Gastroesophageal sphincter (tissue), 4 donors: ENCODE measurements at regions not wholly inside any gene's neighbourhood (a gene's known extent, or its start where the extent isn't known, plus 50 kb on each side); places are given as distances from the start of the nearest gene placed in this dataset.
A peak's percentile ranks its signal among the peaks of the same experiment; 100 is the strongest.

Experiments used
- ATAC-seq: fragments of 150-250 bp; one replicate; pipeline ENCODE4 v1.9.1; 2016; ENCODE audit warnings: mild to moderate bottlenecking, moderate library complexity
- H3K27ac ChIP-seq, 4 donors: fragments of 200-600 bp; sonication (generic) in 3 of 4; 1 replicate in 3 of 4; 2 replicates in 1 of 4; pipeline ENCODE4 v1.5.1; 2016 to 2019
- H3K27me3 ChIP-seq: fragments of 200-600 bp; sonication (generic); one replicate; pipeline ENCODE4 v1.5.1; 2019
- H3K36me3 ChIP-seq, 2 donors: fragments of 200-600 bp; sonication (generic); one replicate each; pipeline ENCODE4 v1.5.1; 2019; ENCODE audit warnings: control low read depth in 1 of 2
- H3K4me1 ChIP-seq, 3 donors: fragments of 200-600 bp; sonication (generic); 1 replicate in 2 of 3; 2 replicates in 1 of 3; pipeline ENCODE4 v1.5.1; 2016 to 2019; ENCODE audit warnings: control low read depth in 2 of 3
- H3K4me3 ChIP-seq, 2 donors: fragments of 200-600 bp; sonication (generic); one replicate each; pipeline ENCODE4 v1.5.1; 2019; ENCODE audit warnings: mild to moderate bottlenecking in 1 of 2, moderate library complexity in 1 of 2
- H3K9me3 ChIP-seq, 3 donors: fragments of 200-600 bp; sonication (generic); one replicate each; pipeline ENCODE4 v1.5.1; 2017 to 2019; ENCODE audit warnings: control low read depth in 2 of 3
- CTCF ChIP-seq, 4 experiments: fragments of 200-600 bp in 2 of 4; fragments of 450-650 bp in 2 of 4; sonication (generic) in 1 of 4; IDR thresholded peaks; one replicate each; pipeline ENCODE4 v1.5.1; 2017 to 2019; ENCODE audit warnings: antibody characterized with exemption in 4 of 4, mild to moderate bottlenecking in 2 of 4, moderate library complexity in 2 of 4
- EP300 ChIP-seq: sonication (generic); formaldehyde crosslinking; IDR thresholded peaks from one replicate; pipeline ENCODE4 v1.6.1; 2017; ENCODE audit warnings: antibody characterized with exemption, mild to moderate bottlenecking
- POLR2A ChIP-seq, 2 donors: fragments of 450-650 bp; IDR thresholded peaks; one replicate each; pipeline ENCODE4 v1.6.1; 2017; ENCODE audit warnings: antibody characterized with exemption in 2 of 2, mild to moderate bottlenecking in 2 of 2, moderate library complexity in 1 of 2
- POLR2AphosphoS5 ChIP-seq: sonication (generic); formaldehyde crosslinking; IDR thresholded peaks from one replicate; pipeline ENCODE4 v1.6.1; 2017; ENCODE audit warnings: antibody characterized with exemption
- WGBS, 2 donors: methylation state at CpG; one replicate each; pipeline ENCODE4 v1.1.5; 2018; ENCODE audit warnings: low coverage in 1 of 2; 5-methylcytosine and 5-hydroxymethylcytosine counted together

GRCh38 chr6:67766057-67766456 lies 869.0 kb upstream of the ADGRB3 start:
- WGBS, 2 donors, result 7 to 15% methylated on average over 1 of the region's 1 CpG
- Histone ChIP-seq H3K4me1 (no peaks in the 10 kb centered on the region), H3K27ac (no peak overlapping the region), H3K36me3 (no peaks in the 10 kb centered on the region), H3K9me3 (no peaks in the 10 kb centered on the region), H3K4me3 (no peak overlapping the region), H3K27me3 (no peaks in the 10 kb centered on the region)
- ATAC-seq, result no peak
- TF ChIP-seq POLR2A (IDR thresholded peaks at IDR 0.05), result no peak
- no peak for TF ChIP-seq CTCF (IDR thresholded peaks at IDR 0.05)

- TF ChIP-seq POLR2A (IDR thresholded peaks at IDR 0.05) (no peak), EP300 (no peak), POLR2AphosphoS5 (no peak), CTCF (IDR thresholded peaks at IDR 0.05) (no peak)
- Histone ChIP-seq H3K4me1 (no peaks in the 10 kb centered on the region), H3K27me3 (no peaks in the 10 kb centered on the region), H3K27ac (no peak overlapping the region), H3K36me3 (no peaks in the 10 kb centered on the region), H3K4me3 (no peak overlapping the region), H3K9me3 (peaks cover 0 to 22% (median 0%) of the 10 kb centered on the region in 3 donors)
- ATAC-seq, result no peak
- 63 to 79% methylated on average over 1 of the region's 1 CpG for WGBS, 2 donors
Observed at GRCh38 chr6:67759001-67759400, 876.1 kb upstream of the ADGRB3 start.

- H3K27me3 ChIP-seq, result no peaks in the 10 kb centered on the region
- no peak for TF ChIP-seq POLR2AphosphoS5
- no peak for TF ChIP-seq POLR2A (IDR thresholded peaks at IDR 0.05)
- TF ChIP-seq EP300, result no peak
- TF ChIP-seq CTCF (IDR thresholded peaks at IDR 0.05), result no peak
Observed at GRCh38 chr6:67757465-67758033, 877.5 kb upstream of the ADGRB3 start.

GRCh38 chr6:67748521-67748920 lies 886.6 kb upstream of the ADGRB3 start:
- TF ChIP-seq POLR2AphosphoS5 (no peak), CTCF (IDR thresholded peaks at IDR 0.05) (no peak), POLR2A (IDR thresholded peaks at IDR 0.05) (no peak), EP300 (no peak)
- 92 to 100% methylated on average over 1 of the region's 1 CpG for WGBS, 2 donors
- Histone ChIP-seq H3K27me3 (no peaks in the 10 kb centered on the region), H3K4me1 (no peaks in the 10 kb centered on the region), H3K27ac (no peak overlapping the region), H3K9me3 (no peaks in the 10 kb centered on the region), H3K36me3 (no peaks in the 10 kb centered on the region), H3K4me3 (no peak overlapping the region)
- no peak for ATAC-seq

More at GRCh38 chr6:67757465-67758033, 877.5 kb upstream of the ADGRB3 start:
- Histone ChIP-seq H3K27ac (no peak overlapping the region), H3K36me3 (no peaks in the 10 kb centered on the region), H3K9me3 (peaks cover 0 to 22% (median 0%) of the 10 kb centered on the region in 3 donors), H3K4me1 (no peaks in the 10 kb centered on the region), H3K4me3 (no peak overlapping the region)
- ATAC-seq, result peak; percentile 6
- 60% methylated on average over 1 of the region's 3 CpGs; no CpG with 5 or more reads in 1 of the 2 donors for WGBS, 2 donors

GRCh38 chr6:67736816-67737215 lies 898.3 kb upstream of the ADGRB3 start:
- no peaks in the 10 kb centered on the region for H3K9me3 ChIP-seq
- H3K36me3 ChIP-seq, result no peaks in the 10 kb centered on the region
- no peaks in the 10 kb centered on the region for H3K27me3 ChIP-seq
- TF ChIP-seq EP300, result no peak
- no peak for TF ChIP-seq POLR2AphosphoS5
- TF ChIP-seq POLR2A (IDR thresholded peaks at IDR 0.05), result no peak
- TF ChIP-seq CTCF (IDR thresholded peaks at IDR 0.05), result no peak
- no peak for ATAC-seq
- no peaks in the 10 kb centered on the region for H3K4me1 ChIP-seq
- H3K27ac ChIP-seq, result no peak overlapping the region
- no peak overlapping the region for H3K4me3 ChIP-seq
